Gastrocnemius medialis (tissue), 4 donors: ENCODE measurements at regions not wholly inside any gene's neighbourhood (a gene's known extent, or its start where the extent isn't known, plus 50 kb on each side); places are given as distances from the start of the nearest gene placed in this dataset.

ENCODE experiments used
- CTCF ChIP-seq, 5 experiments: fragments of 450-650 bp in 3 of 5; fragments of 200-600 bp in 2 of 5; sonication (generic) in 2 of 5; IDR thresholded peaks in 4 of 5; conservative IDR thresholded peaks in 1 of 5; 1 replicate in 4 of 5; 2 replicates in 1 of 5; pipeline ENCODE4 v1.5.1; 2016 to 2019; ENCODE audit warnings: antibody characterized with exemption in 5 of 5, mild to moderate bottlenecking in 3 of 5, moderate library complexity in 3 of 5
- POLR2A ChIP-seq, 2 donors: fragments of 450-650 bp; IDR thresholded peaks; one replicate each; pipeline ENCODE4 v1.6.1; 2017; ENCODE audit warnings: antibody characterized with exemption in 2 of 2, mild to moderate bottlenecking in 2 of 2, moderate library complexity in 2 of 2

DNA sequence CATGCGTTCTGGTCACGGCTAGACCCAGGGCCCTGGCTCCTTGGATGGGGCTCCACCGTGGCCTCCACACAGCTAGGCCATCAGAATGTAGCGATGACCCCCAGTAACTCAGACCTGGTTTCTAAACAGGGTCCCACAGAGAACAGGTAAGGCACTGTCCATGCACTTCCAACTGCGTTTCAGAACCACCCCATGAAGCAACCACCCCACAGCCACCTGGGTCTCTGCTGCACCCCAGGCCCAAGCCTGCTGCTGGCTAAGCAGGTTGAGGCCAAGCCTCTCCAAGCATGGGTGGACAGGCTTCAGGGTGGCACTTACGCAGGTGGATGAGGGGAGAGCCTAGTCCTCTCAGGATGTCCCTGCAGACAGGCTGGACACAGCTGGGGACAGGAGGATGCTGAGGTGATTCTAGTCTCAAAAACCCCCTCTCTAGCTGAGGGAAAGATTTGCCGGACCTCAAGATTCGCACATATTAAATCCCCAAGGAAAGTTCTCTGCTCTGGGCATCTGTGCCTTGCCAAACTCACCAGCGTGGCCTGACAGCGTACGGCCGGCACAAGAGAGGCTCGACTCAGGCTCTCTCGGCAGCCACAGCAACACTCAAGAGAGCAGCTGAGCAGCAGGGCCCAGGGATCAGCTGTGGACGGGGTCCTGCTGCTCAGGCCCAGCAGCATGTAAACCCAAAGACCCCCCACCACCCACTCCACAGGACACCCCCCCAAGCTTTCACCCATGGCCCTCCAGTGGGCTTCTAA lies 141.6 kb downstream of the CRYBB2 start:
- TF ChIP-seq CTCF (IDR thresholded peaks at IDR 0.05 in 4 of 5, conservative IDR thresholded peaks at IDR 0.05 in 1 of 5) (no peak), POLR2A (IDR thresholded peaks at IDR 0.05) (no peak)
